RWPE1 (cell line): ENCODE measurements at regions not wholly inside any gene's neighbourhood (a gene's known extent, or its start where the extent isn't known, plus 50 kb on each side); places are given as distances from the start of the nearest gene placed in this dataset.

ENCODE experiments used
- CTCF ChIA-PET: fragments of 350-600 bp; sonication (Branson Sonifier 250); formaldehyde crosslinking; extraction: SDS; loops from one replicate; lab custom pipeline; 2021; lab: Yijun Ruan, JAX
- POLR2A ChIA-PET: fragments of 400-600 bp; formaldehyde crosslinking; extraction: SDS; loops from one replicate; lab custom pipeline; 2020; ENCODE audit warnings: antibody characterized with exemption; ENCODE audit not compliant: low non-redundant PET; lab: Yijun Ruan, JAX
- DNase-seq: peaks from one replicate; pipeline ENCODE4 v3.0.0; 2012; ENCODE audit warnings: low spot score
- H3K27ac ChIP-seq: fragments of 450-650 bp; 2 replicates; pipeline ENCODE4 v1.5.1; 2017
- TF ChIP-seq, protein P1 (sequence below): fragments of 450-650 bp; conservative IDR thresholded peaks from 2 replicates; pipeline ENCODE4 v1.5.1; 2017; ENCODE audit warnings: low read depth, mild to moderate bottlenecking

DNA sequence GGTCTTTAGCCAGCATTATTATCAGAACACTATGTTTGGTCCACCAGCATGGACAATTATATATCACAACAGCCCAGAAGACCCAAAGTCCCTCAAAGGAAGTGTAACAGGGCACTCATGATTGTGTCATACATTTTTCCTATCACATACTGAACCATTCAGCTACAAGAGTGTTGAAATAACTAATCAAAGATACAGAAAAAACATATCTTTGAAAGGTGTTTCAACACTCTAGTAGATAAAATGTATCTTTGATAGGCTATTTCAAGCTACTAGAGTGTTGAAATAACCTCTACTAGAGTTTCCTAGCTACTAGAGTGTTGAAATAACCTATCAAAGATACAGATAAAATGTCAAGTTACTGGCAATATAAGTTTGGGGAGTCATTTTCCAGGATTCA, 545.0 kb downstream of the PRR16 start:
- no peak overlapping the region for H3K27ac ChIP-seq
- DNase-seq = no peak
- TF ChIP-seq, protein P1, sequence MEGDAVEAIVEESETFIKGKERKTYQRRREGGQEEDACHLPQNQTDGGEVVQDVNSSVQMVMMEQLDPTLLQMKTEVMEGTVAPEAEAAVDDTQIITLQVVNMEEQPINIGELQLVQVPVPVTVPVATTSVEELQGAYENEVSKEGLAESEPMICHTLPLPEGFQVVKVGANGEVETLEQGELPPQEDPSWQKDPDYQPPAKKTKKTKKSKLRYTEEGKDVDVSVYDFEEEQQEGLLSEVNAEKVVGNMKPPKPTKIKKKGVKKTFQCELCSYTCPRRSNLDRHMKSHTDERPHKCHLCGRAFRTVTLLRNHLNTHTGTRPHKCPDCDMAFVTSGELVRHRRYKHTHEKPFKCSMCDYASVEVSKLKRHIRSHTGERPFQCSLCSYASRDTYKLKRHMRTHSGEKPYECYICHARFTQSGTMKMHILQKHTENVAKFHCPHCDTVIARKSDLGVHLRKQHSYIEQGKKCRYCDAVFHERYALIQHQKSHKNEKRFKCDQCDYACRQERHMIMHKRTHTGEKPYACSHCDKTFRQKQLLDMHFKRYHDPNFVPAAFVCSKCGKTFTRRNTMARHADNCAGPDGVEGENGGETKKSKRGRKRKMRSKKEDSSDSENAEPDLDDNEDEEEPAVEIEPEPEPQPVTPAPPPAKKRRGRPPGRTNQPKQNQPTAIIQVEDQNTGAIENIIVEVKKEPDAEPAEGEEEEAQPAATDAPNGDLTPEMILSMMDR = no peak
- ChIA-PET POLR2A (no interaction called here), CTCF (no interaction called here)

DNA sequence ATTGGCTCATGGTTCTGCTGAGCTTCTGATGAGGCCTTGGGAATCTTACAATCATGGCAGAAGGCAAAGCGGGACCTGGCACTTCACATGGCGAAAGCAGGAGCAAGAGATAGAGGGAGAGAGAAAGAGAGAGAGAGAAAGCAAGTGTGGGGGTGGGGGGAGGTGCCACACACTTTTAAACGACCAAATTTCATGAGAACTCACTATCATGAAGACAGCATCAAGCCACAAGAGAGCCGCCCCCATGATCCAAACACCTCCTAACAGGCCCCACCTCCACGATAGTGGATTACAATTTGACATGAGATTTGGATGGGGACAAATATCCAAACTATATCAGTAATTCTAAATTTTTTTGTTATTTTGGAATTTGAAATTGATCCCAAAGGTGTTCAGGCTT, 553.9 kb downstream of the PRR16 start:
- TF ChIP-seq, protein P1 = no peak
- POLR2A ChIA-PET = no interaction called here
- DNase-seq = no peak
- CTCF ChIA-PET = interaction anchor here (0.5 kb wide), 1 partner anchor 58 kb away, joined by 6 read pairs; no protein-coding TSS in a partner anchor
- no peak overlapping the region for H3K27ac ChIP-seq

DNA sequence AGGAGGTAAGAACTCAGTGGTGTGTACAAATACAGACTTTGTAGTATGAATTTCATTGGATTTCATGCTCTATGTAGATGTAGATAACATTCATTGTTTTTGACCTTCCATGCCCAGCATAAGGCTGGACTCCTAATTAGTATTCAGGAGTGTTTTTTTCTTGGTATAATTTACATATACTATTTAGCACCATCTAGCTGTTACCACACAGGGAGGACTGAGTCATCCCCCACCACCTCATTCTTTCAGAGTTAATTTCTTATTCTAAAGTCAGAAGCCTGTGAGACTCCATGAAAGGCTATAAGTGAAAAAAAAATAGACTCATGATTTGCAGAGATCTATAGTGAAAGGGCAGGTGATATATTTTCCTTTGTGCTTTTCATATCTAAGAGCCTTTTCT, 555.0 kb downstream of the PRR16 start:
- ChIA-PET POLR2A (no interaction called here), CTCF (no interaction called here)
- TF ChIP-seq, protein P1 = no peak
- H3K27ac ChIP-seq = no peak overlapping the region
- peak; percentile 7 for DNase-seq

DNA sequence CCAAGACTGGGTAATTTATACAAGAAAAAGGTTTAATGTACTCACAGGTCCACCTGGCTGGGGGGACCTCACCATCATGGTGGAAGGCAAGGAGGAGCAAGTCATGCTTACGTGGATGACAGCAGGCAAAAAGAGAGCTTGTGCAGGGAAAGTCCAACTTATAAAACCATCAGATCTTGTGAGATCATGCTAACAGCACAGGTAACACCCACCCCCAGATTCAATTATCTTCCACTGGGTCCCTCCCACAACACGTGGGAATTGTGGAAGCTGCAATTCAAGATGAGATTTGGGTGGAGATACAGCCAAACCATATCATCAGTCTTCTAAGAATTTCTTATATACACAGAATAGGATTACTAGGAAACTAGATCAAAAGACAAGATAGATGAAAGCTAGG, 555.6 kb downstream of the PRR16 start:
- no peak for DNase-seq
- H3K27ac ChIP-seq = no peak overlapping the region
- POLR2A ChIA-PET = no interaction called here
- TF ChIP-seq, protein P1 = no peak
- CTCF ChIA-PET = no interaction called here

DNA sequence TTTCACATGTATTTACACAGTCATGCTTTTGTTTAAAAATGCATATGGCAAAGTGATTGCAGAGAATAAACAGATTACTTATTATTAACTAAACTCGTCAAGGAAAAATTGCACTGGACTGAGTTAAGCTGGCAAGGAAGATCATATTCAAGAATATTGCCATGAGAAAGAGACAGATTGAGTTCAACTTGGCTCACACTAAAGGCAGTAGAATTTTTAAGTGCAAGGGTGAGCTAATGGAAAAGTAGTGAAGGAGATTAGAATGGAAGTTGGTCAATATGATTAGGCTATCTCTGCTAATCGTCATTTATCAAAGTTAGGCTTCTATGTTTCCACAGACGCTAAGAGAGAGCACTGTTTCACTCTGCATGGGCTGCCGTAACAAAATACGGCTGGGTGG, 557.6 kb downstream of the PRR16 start:
- H3K27ac ChIP-seq = no peak overlapping the region
- CTCF ChIA-PET = interaction anchor here (0.7 kb wide), 1 partner anchor 12 kb away, joined by 3 read pairs; no protein-coding TSS in a partner anchor
- DNase-seq = no peak
- POLR2A ChIA-PET = no interaction called here
- TF ChIP-seq, protein P1 = no peak

DNA sequence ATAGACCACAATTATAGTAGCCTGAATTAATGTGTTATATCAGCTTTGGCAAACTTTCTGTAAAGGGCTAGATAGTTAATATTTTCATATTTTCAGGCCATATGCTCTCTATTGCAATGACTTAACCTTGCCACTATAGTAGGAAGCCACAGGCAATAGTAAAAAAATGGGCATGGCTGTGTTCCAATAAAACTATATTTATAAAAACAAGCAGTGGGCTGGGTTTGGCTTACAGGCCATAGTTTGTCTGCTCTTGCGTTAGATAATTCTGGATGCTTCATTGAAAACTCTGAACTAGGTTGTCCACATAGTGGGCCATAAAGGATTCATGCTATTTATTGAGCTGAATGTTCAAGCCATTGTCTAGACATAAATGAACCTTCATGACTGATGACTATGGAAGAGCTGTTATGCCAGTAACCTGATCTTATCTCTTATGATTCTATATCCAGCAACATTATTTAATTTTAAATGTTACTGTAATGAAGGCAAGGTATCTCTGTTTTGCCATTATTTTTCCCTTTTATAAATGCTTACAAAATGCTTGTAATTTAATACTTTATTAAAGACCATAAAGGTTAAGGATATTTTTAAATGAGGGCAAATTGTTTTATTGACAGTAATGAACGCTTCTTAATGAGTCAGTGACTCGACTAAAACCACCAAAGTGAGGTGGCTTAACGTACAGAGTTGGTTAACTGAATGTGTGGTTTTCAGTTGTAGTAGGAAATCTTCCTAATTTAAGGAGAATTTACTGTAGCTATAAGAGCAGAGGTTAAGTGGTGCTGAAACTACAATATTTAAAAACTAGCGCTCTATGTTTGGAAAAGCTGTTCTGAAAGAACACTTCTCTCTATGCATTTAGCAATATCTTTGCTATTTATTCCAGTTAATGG, 560.6 kb downstream of the PRR16 start:
- CTCF ChIA-PET = interaction anchor here (0.7 kb wide), 1 partner anchor 668 kb away, joined by 3 read pairs; no protein-coding TSS in a partner anchor
- TF ChIP-seq, protein P1 = no peak
- POLR2A ChIA-PET = no interaction called here

More for the DNA sequence above, 560.6 kb downstream of the PRR16 start:
- no peak for DNase-seq
- no peak overlapping the region for H3K27ac ChIP-seq
